Karpas-422 (cell line): ENCODE measurements at regions not wholly inside any gene's neighbourhood (a gene's known extent, or its start where the extent isn't known, plus 50 kb on each side); places are given as distances from the start of the nearest gene placed in this dataset.

ENCODE experiments used
- DNase-seq: peaks from one replicate; pipeline ENCODE4 v3.0.0-alpha.2; 2015
- H2AFZ ChIP-seq: fragments of 200-600 bp; sonication (generic); 2 replicates; pipeline ENCODE4 v1.6.1; 2014; ENCODE audit warnings: antibody characterized with exemption, low read length, mixed read lengths
- H3K27ac ChIP-seq: fragments of 200-600 bp; sonication (generic); 2 replicates; pipeline ENCODE4 v1.5.1; 2014; ENCODE audit warnings: mild to moderate bottlenecking, low read length, moderate library complexity
- H3K27me3 ChIP-seq: fragments of 200-600 bp; sonication (generic); 2 replicates; pipeline ENCODE4 v1.6.1; 2014; ENCODE audit warnings: low read length, mixed read lengths
- H3K36me3 ChIP-seq: fragments of 200-600 bp; sonication (generic); 2 replicates; pipeline ENCODE4 v1.6.1; 2014; ENCODE audit warnings: low read length, mixed read lengths; ENCODE audit not compliant: insufficient read depth
- H3K4me1 ChIP-seq: fragments of 200-600 bp; sonication (generic); 2 replicates; pipeline ENCODE4 v1.6.1; 2014; ENCODE audit warnings: mild to moderate bottlenecking, low read length, mixed read lengths
- H3K4me2 ChIP-seq: fragments of 200-600 bp; sonication (generic); 2 replicates; pipeline ENCODE4 v1.6.1; 2014; ENCODE audit warnings: low read length, low read depth, mild to moderate bottlenecking; ENCODE audit not compliant: poor library complexity, severe bottlenecking
- H3K4me3 ChIP-seq: fragments of 200-600 bp; sonication (generic); 2 replicates; pipeline ENCODE4 v1.5.1; 2014; ENCODE audit warnings: mild to moderate bottlenecking, antibody characterized with exemption, low read length, mixed read lengths
- H3K79me2 ChIP-seq: fragments of 200-600 bp; sonication (generic); 2 replicates; pipeline ENCODE4 v1.6.1; 2014; ENCODE audit warnings: mild to moderate bottlenecking, low read length, mixed read lengths
- H3K9ac ChIP-seq: fragments of 200-600 bp; sonication (generic); 2 replicates; pipeline ENCODE4 v1.6.0; 2014; ENCODE audit warnings: low read length
- H3K9me2 ChIP-seq: fragments of 200-600 bp; sonication (generic), shearing (Covaris generic); replicated peaks from 2 replicates; pipeline ENCODE4 v1.6.0; 2014; ENCODE audit warnings: mild to moderate bottlenecking, low read length, moderate library complexity; ENCODE audit not compliant: insufficient read depth
- H3K9me3 ChIP-seq: fragments of 300-700, 200-600 bp; sonication (generic); 2 replicates; pipeline ENCODE4 v1.6.1; 2014; ENCODE audit warnings: low read length, mixed read lengths
- H4K20me1 ChIP-seq: fragments of 200-600 bp; sonication (generic); 2 replicates; pipeline ENCODE4 v1.6.1; 2014; ENCODE audit warnings: mild to moderate bottlenecking, antibody characterized with exemption, low read length, low read depth; ENCODE audit not compliant: insufficient read depth

DNA sequence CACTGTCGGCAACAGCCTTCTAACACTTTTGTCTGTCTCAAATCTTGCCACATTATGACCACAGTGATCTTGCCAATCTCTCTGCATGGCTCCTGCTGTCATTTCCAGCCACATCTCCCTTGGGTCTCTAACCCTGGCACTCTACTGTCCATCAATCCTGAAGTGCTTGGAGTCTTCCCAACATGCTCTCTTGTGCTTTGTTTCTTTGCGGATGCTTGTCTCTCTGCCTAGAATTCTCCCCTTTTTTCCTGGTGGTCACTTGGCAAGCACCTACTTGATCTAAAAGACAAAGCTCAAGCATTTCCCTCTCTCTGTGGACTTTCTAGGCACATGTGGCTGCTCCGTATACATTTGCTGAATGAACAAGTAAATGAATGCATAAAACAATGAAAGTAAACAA lies 290.7 kb upstream of the MAP3K7 start:
- Histone ChIP-seq H2AFZ (no peak overlapping the region), H3K9me2 (no peaks in the 10 kb centered on the region), H3K4me3 (no peak overlapping the region), H3K27me3 (no peaks in the 10 kb centered on the region), H3K4me2 (no peak overlapping the region), H4K20me1 (no peaks in the 10 kb centered on the region), H3K4me1 (no peaks in the 10 kb centered on the region), H3K9ac (no peak overlapping the region), H3K36me3 (no peaks in the 10 kb centered on the region), H3K9me3 (no peaks in the 10 kb centered on the region), H3K79me2 (no peaks in the 10 kb centered on the region), H3K27ac (no peak overlapping the region)
- DNase-seq = no peak

DNA sequence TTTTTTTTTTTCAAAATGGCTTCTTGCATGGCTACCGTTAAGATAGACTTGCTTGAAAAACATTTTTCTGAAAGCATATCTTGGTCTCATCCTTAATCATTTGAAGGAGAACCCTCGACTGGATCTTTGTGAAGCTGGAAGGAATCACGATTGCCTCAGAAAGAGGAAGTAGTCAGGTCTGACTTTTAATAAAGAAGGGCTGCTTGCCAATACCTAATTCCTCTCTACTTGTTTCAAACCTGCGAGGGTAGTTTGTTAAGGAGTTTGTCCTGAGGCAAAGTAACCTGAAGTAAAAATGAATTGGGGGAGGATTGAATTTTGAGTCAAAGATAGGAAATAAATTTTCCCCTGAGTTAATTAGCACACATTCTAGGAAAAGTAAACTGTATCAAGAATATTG lies 288.1 kb upstream of the MAP3K7 start:
- Histone ChIP-seq H3K79me2 (no peaks in the 10 kb centered on the region), H3K27ac (no peak overlapping the region), H3K27me3 (no peaks in the 10 kb centered on the region), H3K4me1 (no peaks in the 10 kb centered on the region), H4K20me1 (no peaks in the 10 kb centered on the region), H3K9me3 (no peaks in the 10 kb centered on the region), H3K4me2 (no peak overlapping the region), H3K36me3 (no peaks in the 10 kb centered on the region), H2AFZ (no peak overlapping the region), H3K9ac (no peak overlapping the region), H3K9me2 (no peaks in the 10 kb centered on the region), H3K4me3 (no peak overlapping the region)
- no peak for DNase-seq

DNA sequence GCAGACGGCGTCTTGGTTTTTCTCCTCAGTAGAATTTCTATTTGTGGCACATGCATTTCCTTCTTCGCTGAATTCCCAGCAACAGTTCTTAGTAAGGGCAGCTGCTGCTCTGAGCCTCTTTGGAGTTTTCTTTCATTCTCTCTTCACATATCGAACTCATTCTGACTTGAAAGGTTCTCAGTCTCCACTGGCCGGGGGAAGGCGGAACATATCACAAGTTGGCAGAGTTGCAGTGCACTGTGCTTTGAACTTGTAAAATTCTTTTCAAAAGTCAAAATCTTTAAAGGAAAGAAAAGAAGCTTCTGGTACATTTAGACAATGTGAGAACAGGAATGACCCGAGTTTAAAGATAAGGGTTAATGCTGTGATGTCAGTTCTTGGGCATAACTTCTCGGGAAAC lies 286.1 kb upstream of the MAP3K7 start:
- no peak overlapping the region for H3K4me2 ChIP-seq
- no peak for DNase-seq

DNA sequence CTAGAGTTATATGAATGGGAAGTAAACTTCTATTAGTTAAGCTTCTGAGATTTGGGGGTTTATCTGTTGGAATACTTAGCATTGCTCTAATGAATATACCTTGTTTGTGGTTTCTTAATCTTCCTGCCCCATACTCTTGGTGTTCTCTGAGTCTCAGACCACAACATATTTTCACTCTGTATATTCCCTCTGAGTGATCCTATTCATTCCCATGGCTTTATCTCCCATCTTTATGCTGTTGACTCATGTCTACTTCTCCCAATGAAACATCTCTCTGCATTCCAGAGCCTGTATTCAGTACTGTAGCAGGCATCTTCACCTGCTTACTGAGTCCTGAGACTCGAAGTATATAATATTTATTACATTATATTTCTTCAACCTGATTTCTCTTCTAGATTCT lies 283.7 kb upstream of the MAP3K7 start:
- Histone ChIP-seq H3K9me3 (no peaks in the 10 kb centered on the region), H3K9ac (no peak overlapping the region), H2AFZ (no peak overlapping the region), H3K36me3 (no peaks in the 10 kb centered on the region), H3K4me1 (no peaks in the 10 kb centered on the region), H3K9me2 (no peaks in the 10 kb centered on the region), H3K27me3 (no peaks in the 10 kb centered on the region), H3K27ac (no peak overlapping the region), H3K4me2 (no peak overlapping the region), H3K4me3 (no peak overlapping the region), H3K79me2 (no peaks in the 10 kb centered on the region), H4K20me1 (no peaks in the 10 kb centered on the region)
- DNase-seq = no peak

More for the DNA sequence above, 286.1 kb upstream of the MAP3K7 start:
- Histone ChIP-seq H3K9me2 (no peaks in the 10 kb centered on the region), H2AFZ (no peak overlapping the region), H3K36me3 (no peaks in the 10 kb centered on the region), H3K4me3 (no peak overlapping the region), H3K4me1 (no peaks in the 10 kb centered on the region), H3K27ac (no peak overlapping the region), H3K9ac (no peak overlapping the region), H4K20me1 (no peaks in the 10 kb centered on the region), H3K9me3 (no peaks in the 10 kb centered on the region), H3K27me3 (no peaks in the 10 kb centered on the region), H3K79me2 (no peaks in the 10 kb centered on the region)

DNA sequence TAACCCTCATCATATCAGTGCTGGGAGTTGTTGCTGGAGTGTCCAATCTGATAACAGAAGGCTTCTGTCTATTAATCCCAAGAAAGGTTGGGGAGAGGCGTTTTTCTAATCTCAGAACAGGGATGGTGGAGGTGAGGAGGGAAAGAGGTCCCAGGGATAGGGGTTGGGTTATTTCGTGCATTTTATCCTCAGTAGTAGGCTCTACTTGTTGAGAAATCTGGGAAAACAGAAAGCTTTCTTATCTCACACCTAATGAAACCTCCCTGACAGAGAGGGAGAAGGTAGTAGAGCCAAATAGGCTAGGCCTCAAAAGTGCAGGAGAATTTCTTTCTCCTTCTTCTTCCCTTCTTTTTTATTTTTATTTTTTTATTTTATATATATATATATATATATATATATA lies 281.8 kb upstream of the MAP3K7 start:
- H3K79me2 ChIP-seq = no peaks in the 10 kb centered on the region
- H3K4me2 ChIP-seq = no peak overlapping the region
- no peaks in the 10 kb centered on the region for H3K9me2 ChIP-seq
- no peak for DNase-seq
- H3K36me3 ChIP-seq = no peaks in the 10 kb centered on the region
- no peak overlapping the region for H3K4me3 ChIP-seq
- no peak overlapping the region for H3K9ac ChIP-seq
- H4K20me1 ChIP-seq = no peaks in the 10 kb centered on the region
- no peak overlapping the region for H3K27ac ChIP-seq
- no peaks in the 10 kb centered on the region for H3K27me3 ChIP-seq
- H3K9me3 ChIP-seq = no peaks in the 10 kb centered on the region
- no peak overlapping the region for H2AFZ ChIP-seq
- no peaks in the 10 kb centered on the region for H3K4me1 ChIP-seq

DNA sequence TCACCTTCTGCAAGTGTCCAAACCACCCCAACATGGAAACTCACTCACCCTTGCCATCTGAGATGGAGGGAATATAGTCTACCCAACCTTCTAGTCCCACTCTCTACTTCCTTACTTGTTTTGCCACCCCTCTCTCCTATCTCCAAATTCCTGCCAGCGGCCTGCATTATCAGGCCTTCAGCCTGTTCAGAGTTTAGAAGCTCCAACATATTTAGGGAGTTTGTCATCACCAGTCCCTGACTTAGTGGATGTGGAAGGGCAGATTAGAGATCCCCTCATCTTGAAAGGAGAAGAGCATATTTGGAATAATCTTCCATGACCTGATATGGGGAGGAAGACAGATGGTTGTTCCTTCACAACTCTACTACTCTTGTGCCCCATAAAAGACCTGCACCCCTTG lies 281.4 kb upstream of the MAP3K7 start:
- no peak overlapping the region for H3K4me2 ChIP-seq
- no peaks in the 10 kb centered on the region for H3K9me3 ChIP-seq
- no peaks in the 10 kb centered on the region for H3K9me2 ChIP-seq
- no peaks in the 10 kb centered on the region for H3K79me2 ChIP-seq
- no peak for DNase-seq
- no peaks in the 10 kb centered on the region for H3K27me3 ChIP-seq
- H3K4me1 ChIP-seq = no peaks in the 10 kb centered on the region
- no peak overlapping the region for H3K4me3 ChIP-seq
- no peak overlapping the region for H3K9ac ChIP-seq
- no peaks in the 10 kb centered on the region for H3K36me3 ChIP-seq
- no peaks in the 10 kb centered on the region for H4K20me1 ChIP-seq
- H3K27ac ChIP-seq = no peak overlapping the region
- no peak overlapping the region for H2AFZ ChIP-seq

DNA sequence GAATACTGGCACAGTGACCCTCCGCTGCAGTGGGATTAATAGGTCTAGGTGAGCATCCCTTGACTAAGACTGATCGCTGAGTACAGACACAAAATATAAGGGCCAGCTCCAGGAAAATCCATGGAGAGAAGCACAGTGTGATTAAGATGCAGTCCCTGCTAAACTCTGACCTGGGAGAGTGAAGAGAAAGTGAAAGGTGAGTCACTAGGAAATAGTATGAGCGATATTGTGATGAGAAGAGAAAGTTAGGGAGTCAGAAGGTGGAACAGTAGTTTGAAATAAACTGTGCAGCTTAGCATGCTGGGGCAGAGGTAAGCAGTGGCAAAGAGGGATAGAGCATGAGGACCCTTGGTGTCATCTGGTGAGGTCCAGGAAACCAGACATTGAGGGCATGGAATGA lies 278.6 kb upstream of the MAP3K7 start:
- Histone ChIP-seq H2AFZ (no peak overlapping the region), H3K4me3 (no peak overlapping the region), H3K9ac (no peak overlapping the region), H4K20me1 (no peaks in the 10 kb centered on the region), H3K4me2 (no peak overlapping the region), H3K36me3 (no peaks in the 10 kb centered on the region), H3K27me3 (no peaks in the 10 kb centered on the region), H3K79me2 (no peaks in the 10 kb centered on the region), H3K9me3 (no peaks in the 10 kb centered on the region), H3K4me1 (no peaks in the 10 kb centered on the region), H3K27ac (no peak overlapping the region), H3K9me2 (no peaks in the 10 kb centered on the region)
- DNase-seq = no peak

DNA sequence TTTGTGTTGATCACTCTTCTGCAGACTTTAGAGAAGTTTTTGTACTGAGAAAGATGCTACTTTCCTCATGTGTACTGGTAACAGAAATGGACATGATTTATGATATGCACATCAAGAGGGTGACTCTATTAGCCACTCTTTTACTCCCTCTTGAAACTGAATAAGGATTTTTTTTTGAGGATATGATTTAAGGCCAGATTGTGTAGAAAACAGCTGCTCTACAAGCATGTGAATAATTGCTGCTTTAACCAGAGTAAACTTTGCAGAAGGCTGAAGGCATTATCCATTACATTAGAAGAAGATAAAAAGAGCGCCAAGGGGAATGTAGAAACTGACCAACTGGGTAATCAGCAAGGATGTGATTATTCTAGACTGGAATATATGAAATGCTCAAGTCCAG lies 276.2 kb upstream of the MAP3K7 start:
- no peak overlapping the region for H3K27ac ChIP-seq
- no peak overlapping the region for H3K9ac ChIP-seq
- H3K27me3 ChIP-seq = no peaks in the 10 kb centered on the region
- H4K20me1 ChIP-seq = no peaks in the 10 kb centered on the region
- H3K79me2 ChIP-seq = no peaks in the 10 kb centered on the region
- H3K4me3 ChIP-seq = no peak overlapping the region
- H3K4me2 ChIP-seq = no peak overlapping the region
- no peaks in the 10 kb centered on the region for H3K36me3 ChIP-seq
- H2AFZ ChIP-seq = no peak overlapping the region
- DNase-seq = no peak
- H3K9me3 ChIP-seq = no peaks in the 10 kb centered on the region
- H3K9me2 ChIP-seq = no peaks in the 10 kb centered on the region
- H3K4me1 ChIP-seq = no peaks in the 10 kb centered on the region
